A673 (cell line): ENCODE measurements at regions not wholly inside any gene's neighbourhood (a gene's known extent, or its start where the extent isn't known, plus 50 kb on each side); places are given as distances from the start of the nearest gene placed in this dataset.

Source experiments
- BruUV-seq: library from RNA; stranded (reverse); fragments of 400-500 nt; replicated peaks from 2 replicates; lab custom pipeline; 2021; lab: Mats Ljungman, UMichigan
- CTCF ChIA-PET: fragments of 300-600 bp; sonication (Branson Sonifier 250); formaldehyde crosslinking; loops from one replicate; lab custom pipeline; 2022; ENCODE audit warnings: antibody characterized with exemption; lab: Charles Lee
- POLR2A ChIA-PET: fragments of 300-600 bp; sonication (Branson Sonifier 250); formaldehyde crosslinking; loops from one replicate; lab custom pipeline; 2022; ENCODE audit warnings: antibody characterized with exemption; ENCODE audit not compliant: low non-redundant PET; lab: Charles Lee
- DNase-seq: peaks from one replicate; pipeline ENCODE4 v3.0.0-alpha.2; 2015; ENCODE audit warnings: low spot score
- H3K27ac ChIP-seq: fragments of 200-600 bp; sonication (generic); 2 replicates; pipeline ENCODE4 v1.5.1; 2016; ENCODE audit warnings: mixed run types, low read depth, mild to moderate bottlenecking, mixed read lengths, antibody characterized with exemption, low read length; ENCODE audit not compliant: poor library complexity, severe bottlenecking
- H3K27me3 ChIP-seq: fragments of 200-600 bp; sonication (generic); replicated peaks from 2 replicates; pipeline ENCODE4 v1.6.1; 2017; ENCODE audit warnings: mixed run types, low read depth, mild to moderate bottlenecking, mixed read lengths, antibody characterized with exemption, low read length; ENCODE audit not compliant: insufficient read depth, poor library complexity
- H3K36me3 ChIP-seq: fragments of 200-600 bp; sonication (generic); 2 replicates; pipeline ENCODE4 v1.6.1; 2016; ENCODE audit warnings: mixed run types, mild to moderate bottlenecking, mixed read lengths, antibody characterized with exemption, low read length; ENCODE audit not compliant: insufficient read depth, poor library complexity, severe bottlenecking
- H3K4me1 ChIP-seq: fragments of 200-600 bp; sonication (generic); 2 replicates; pipeline ENCODE4 v1.6.1; 2017; ENCODE audit warnings: mixed run types, mild to moderate bottlenecking, mixed read lengths, antibody characterized with exemption, low read length; ENCODE audit not compliant: insufficient read depth, poor library complexity, severe bottlenecking
- H3K4me3 ChIP-seq: fragments of 200-600 bp; sonication (generic); 2 replicates; pipeline ENCODE4 v1.5.1; 2016; ENCODE audit warnings: low read depth, mixed run types, mild to moderate bottlenecking, mixed read lengths, low read length; ENCODE audit not compliant: poor library complexity, severe bottlenecking
- H3K9me3 ChIP-seq: fragments of 200-600 bp; sonication (generic); 2 replicates; pipeline ENCODE4 v1.6.1; 2016; ENCODE audit warnings: mixed run types, low read depth, mild to moderate bottlenecking, mixed read lengths, antibody characterized with exemption, low read length; ENCODE audit not compliant: poor library complexity, severe bottlenecking
- EZH2 ChIP-seq: fragments of 200-600 bp; sonication (generic); IDR thresholded peaks from 2 replicates; pipeline ENCODE4 v1.6.1; 2017; ENCODE audit warnings: borderline replicate concordance, low read depth, mild to moderate bottlenecking, mixed read lengths, antibody characterized with exemption, low read length; ENCODE audit not compliant: poor library complexity, severe bottlenecking
- intact Hi-C: fragments of 100-400 bp; cut with micrococcal nuclease; formaldehyde crosslinking; loops from one replicate; pipeline ENCODE4 v1.10.0; 2022; ENCODE audit not compliant: unreplicated experiment
- TF ChIP-seq, protein P1 (sequence below): fragments of 300-800, 200-600 bp; sonication (generic); conservative IDR thresholded peaks from 2 replicates; pipeline ENCODE4 v1.5.1; 2017; ENCODE audit warnings: low read depth, mild to moderate bottlenecking, antibody characterized with exemption, low read length, moderate library complexity, mixed read lengths

- POLR2A ChIA-PET, result no interaction called here
- CTCF ChIA-PET, result no interaction called here
- intact Hi-C loops, result no loop called here
- TF ChIP-seq, protein P1, sequence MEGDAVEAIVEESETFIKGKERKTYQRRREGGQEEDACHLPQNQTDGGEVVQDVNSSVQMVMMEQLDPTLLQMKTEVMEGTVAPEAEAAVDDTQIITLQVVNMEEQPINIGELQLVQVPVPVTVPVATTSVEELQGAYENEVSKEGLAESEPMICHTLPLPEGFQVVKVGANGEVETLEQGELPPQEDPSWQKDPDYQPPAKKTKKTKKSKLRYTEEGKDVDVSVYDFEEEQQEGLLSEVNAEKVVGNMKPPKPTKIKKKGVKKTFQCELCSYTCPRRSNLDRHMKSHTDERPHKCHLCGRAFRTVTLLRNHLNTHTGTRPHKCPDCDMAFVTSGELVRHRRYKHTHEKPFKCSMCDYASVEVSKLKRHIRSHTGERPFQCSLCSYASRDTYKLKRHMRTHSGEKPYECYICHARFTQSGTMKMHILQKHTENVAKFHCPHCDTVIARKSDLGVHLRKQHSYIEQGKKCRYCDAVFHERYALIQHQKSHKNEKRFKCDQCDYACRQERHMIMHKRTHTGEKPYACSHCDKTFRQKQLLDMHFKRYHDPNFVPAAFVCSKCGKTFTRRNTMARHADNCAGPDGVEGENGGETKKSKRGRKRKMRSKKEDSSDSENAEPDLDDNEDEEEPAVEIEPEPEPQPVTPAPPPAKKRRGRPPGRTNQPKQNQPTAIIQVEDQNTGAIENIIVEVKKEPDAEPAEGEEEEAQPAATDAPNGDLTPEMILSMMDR, result no peak
- no peak for TF ChIP-seq EZH2
- Histone ChIP-seq H3K27me3 (no peaks in the 10 kb centered on the region), H3K36me3 (no peaks in the 10 kb centered on the region), H3K9me3 (peaks cover 13% of the 10 kb centered on the region), H3K27ac (no peak overlapping the region), H3K4me1 (no peaks in the 10 kb centered on the region), H3K4me3 (no peak overlapping the region)
- no TSS peak for BruUV-seq
- DNase-seq, result no peak
Measured at GRCh38 chr9:118575341-118576070, 793.7 kb downstream of the BRINP1 start.

DNA sequence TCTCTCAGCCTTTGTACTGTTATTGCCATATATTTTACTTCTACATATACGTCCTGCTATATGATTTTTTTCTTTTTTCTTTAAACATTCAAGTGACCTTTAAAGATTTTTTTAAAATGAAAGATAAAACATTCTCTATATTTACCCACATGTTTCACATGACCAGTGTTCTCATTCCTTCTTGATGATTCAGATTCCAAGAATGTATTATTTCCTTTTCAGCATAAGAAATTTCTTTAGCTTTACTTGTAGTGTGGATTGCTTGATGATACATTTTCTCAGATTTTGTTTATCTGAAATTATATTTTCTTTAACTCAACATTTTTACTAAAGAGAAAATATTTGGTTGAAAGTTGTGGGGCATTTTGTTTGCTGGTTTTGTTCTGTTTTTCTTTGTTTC is 792.1 kb downstream of the BRINP1 start:
- H3K4me3 ChIP-seq, result no peak overlapping the region
- TF ChIP-seq EZH2, result no peak
- TF ChIP-seq, protein P1, result no peak
- no peak for DNase-seq
- H3K4me1 ChIP-seq, result no peaks in the 10 kb centered on the region
- no TSS peak for BruUV-seq
- peaks cover 13% of the 10 kb centered on the region for H3K9me3 ChIP-seq
- intact Hi-C loops, result no loop called here
- ChIA-PET POLR2A (no interaction called here), CTCF (no interaction called here)
- no peaks in the 10 kb centered on the region for H3K27me3 ChIP-seq
- H3K36me3 ChIP-seq, result no peaks in the 10 kb centered on the region
- H3K27ac ChIP-seq, result no peak overlapping the region

GRCh38 chr9:118578467-118578866 is 790.8 kb downstream of the BRINP1 start:
- CTCF ChIA-PET, result no interaction called here

More at GRCh38 chr9:118578467-118578866, 790.8 kb downstream of the BRINP1 start:
- no peaks in the 10 kb centered on the region for H3K36me3 ChIP-seq
- peaks cover 13% of the 10 kb centered on the region for H3K9me3 ChIP-seq
- no peak for DNase-seq
- H3K27me3 ChIP-seq, result no peaks in the 10 kb centered on the region
- POLR2A ChIA-PET, result no interaction called here
- H3K27ac ChIP-seq, result no peak overlapping the region
- no TSS peak for BruUV-seq
- intact Hi-C loops, result no loop called here
- no peaks in the 10 kb centered on the region for H3K4me1 ChIP-seq
- no peak for TF ChIP-seq EZH2
- TF ChIP-seq, protein P1, result no peak
- no peak overlapping the region for H3K4me3 ChIP-seq
